ENCODE measurements at regions not wholly inside any gene's neighbourhood (a gene's known extent, or its start where the extent isn't known, plus 50 kb on each side); places are given as distances from the start of the nearest gene placed in this dataset.

DNA sequence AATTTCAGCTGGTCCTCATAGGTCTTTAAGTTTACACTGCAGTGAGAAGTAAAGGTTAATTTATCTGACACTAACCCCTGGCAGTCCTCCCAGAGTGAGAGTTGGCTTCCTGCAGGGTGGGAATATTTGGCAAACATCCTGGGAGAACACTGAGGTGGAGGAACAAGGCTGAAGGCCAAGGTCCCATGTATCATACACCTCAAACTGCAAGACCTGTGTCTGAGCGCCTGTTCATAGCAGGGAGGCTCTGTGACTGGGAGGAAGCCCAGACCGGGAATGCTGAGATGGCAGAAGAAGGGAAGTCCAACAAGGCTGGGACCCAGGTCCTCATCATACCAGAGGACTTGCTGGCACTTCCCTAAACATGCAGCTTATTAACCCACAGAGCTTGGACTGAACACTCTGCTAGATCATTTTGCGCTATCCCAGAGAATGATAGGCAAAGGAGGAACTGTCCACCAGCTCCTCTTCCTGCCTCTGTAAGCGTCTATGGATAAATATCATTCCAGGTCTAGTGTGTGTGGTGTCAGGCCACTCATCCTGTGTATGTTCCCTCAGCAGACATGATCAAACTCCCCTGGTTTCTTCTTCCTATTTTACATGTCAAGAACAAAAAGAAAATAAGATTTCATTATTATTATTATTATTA, 199.6 kb upstream of the CNOT2 start:
- no peak for TF ChIP-seq CTCF (IDR thresholded peaks at IDR 0.05; ENCODE audit: borderline replicate concordance, extremely low read depth, low read length, poor library complexity, severe bottlenecking)
- no peak for TF ChIP-seq EZH2 (IDR thresholded peaks at IDR 0.05; ENCODE audit: borderline replicate concordance, low read depth, low read length, severe bottlenecking)

Data from DND-41 (cell line).